RKO (cell line): ENCODE measurements at regions not wholly inside any gene's neighbourhood (a gene's known extent, or its start where the extent isn't known, plus 50 kb on each side); places are given as distances from the start of the nearest gene placed in this dataset.
"Not testable (repeated sequence)": the region's sequence is repeated elsewhere in the genome, so short reads cannot be mapped to it uniquely, and the experiment has no call there.

ENCODE experiments used
- DNase-seq: peaks from one replicate; pipeline ENCODE4 v3.0.0-alpha.2; 2016; ENCODE audit warnings: low spot score

DNA sequence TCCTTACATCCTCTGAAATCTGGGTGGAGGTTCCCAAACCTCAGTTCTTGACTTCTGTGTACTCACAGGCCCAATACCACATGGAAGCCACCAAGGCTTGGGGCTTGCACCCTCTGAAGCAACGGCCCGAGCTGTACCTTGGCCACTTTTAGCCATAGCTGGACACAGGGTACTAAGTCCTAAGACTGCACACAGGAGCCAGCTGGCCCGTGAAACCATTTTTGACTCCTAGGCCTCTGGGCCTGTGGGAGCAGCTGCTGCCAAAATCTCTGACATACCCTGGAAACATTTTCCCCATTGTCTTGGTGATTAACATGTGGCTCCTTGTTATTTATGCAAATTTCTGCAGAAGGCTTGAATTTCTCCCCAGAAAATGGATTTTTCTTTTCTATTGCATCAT lies 204.5 kb downstream of the C12orf75 start:
- not testable (repeated sequence) for DNase-seq

DNA sequence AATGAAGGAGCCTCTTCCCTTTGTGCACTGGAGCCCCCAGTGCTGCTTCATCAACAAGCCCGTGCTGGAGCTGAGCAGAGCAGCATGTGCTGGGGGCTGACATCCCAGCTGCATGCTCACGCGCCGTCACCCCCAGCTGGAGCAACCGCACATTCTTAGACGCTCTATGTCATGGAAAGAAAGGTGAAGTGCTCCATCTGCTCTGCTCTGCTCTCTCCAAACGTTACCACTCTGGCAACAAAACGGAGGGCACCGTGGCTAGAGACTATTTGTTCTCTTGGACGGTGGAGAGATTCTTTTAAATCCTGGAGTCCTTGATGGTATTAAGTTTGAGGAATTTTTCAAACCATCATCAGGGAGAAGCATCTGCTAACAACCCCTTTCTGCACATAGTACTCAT lies 208.4 kb downstream of the C12orf75 start:
- DNase-seq = no peak

DNA sequence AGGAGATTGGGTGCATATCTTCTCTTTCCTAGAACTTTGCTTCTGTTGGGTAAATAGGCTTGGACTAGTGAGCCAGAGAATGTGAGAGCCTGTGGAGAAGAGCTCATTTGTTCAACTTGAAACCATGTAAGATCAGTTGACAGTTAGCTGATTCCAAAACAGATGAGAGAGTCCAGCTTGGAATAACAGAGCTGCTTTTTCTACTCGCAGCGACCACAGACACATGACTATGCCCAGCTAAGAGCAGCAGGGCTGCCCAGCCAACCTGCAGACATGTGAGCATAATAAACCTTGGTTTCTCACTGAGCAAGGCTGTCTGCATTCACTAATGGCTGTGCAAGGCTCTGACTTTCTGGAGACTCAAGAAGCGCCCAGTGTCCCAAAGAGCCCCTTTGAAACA lies 209.2 kb downstream of the C12orf75 start:
- DNase-seq = no peak

DNA sequence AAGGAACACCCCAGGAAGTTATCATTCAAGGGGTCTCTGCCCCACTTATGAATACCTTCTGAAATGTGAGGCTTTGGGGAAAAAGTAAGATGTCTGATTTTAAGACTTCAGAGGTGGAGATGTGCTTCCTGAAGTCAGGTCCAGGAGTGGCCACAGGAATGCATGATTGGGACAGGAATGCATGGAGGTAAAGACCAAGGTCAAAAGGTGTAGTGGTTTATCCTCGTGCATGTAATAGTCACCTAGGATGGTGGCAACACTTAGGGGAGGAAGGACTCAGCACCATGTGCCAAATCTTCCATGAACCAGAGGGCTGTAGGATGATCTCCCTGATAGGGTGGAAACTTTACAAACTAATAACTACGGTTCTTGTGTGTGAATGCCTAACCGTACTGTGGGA lies 217.3 kb downstream of the C12orf75 start:
- DNase-seq = no peak

DNA sequence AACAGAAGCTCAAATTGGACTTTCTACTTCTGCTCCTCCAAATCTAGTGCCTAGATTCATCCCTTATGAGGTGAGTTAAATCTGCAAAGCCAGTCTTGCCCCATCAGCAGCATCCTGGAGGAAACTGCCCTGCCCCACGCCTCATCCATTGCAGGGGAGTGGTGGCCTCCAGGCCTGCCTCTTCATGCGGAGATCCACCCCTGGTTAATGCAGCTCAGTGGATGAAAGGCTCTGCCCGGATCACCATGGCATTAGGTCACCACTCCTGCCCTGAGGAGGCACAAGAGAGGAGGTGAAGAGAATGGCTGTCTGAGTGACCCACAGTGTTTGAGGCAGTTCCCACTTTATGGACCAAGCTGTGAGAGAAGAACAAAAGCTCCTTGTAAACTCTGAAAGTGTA lies 218.1 kb downstream of the C12orf75 start:
- DNase-seq = no peak

DNA sequence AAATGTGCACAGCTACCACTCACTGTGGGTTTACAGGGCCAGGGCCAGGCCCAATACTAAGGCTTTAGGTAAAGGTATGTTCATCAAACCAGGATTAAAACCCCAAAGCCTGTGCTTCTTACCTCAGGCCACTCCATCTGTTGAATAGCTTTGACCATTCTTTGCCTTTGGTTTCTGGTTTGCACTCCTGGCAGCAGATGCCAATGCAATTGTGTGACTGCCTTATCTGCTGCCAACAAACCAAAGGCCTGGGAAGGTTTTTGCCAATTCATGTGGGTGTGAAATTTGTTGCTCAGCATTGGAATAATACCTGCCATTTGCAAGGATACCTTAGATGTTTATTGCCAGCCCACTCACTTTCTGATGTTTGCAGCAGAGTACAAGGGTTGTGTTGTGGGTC lies 221.6 kb downstream of the C12orf75 start:
- DNase-seq = no peak

DNA sequence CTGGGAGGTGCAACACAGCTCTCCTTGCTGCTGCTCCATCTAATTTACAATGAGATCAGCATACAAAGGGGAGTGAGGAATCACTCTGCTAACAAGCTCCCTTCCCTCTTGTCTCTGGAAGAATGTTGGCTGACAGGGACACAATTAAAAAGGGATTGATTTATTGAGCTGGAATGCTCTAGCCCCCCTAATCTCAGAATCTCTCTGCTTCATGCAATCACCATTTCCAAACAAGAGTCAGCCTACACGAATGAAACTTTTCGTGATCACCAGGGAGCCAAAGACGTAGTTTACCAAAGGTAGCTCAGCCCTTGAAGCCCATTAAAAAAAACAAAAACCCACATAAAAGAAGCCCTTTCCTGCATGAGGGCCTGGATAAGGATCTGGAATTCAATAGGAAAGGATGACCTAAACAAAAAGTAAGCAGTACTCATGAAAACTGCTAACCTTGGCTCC lies 223.8 kb downstream of the C12orf75 start:
- DNase-seq = no peak

DNA sequence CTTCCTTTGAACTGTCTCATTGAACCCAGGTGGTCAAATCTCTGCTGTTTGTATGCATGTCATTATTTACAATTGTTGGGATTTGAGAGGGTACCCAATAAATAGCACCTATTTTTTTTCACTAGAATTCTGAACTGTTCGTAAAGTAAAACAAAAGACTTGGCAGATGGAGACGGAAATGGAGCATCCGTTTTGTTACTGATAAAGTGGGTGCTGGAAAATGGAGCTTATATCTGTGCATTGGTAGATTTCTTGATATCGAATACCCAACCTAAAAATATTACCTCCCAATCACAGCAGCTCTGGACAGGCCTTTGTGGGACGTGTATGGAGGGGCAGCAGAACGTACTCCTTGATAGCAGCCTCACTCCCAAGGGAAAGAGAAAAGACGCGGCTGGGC lies 224.4 kb downstream of the C12orf75 start:
- DNase-seq = no peak

DNA sequence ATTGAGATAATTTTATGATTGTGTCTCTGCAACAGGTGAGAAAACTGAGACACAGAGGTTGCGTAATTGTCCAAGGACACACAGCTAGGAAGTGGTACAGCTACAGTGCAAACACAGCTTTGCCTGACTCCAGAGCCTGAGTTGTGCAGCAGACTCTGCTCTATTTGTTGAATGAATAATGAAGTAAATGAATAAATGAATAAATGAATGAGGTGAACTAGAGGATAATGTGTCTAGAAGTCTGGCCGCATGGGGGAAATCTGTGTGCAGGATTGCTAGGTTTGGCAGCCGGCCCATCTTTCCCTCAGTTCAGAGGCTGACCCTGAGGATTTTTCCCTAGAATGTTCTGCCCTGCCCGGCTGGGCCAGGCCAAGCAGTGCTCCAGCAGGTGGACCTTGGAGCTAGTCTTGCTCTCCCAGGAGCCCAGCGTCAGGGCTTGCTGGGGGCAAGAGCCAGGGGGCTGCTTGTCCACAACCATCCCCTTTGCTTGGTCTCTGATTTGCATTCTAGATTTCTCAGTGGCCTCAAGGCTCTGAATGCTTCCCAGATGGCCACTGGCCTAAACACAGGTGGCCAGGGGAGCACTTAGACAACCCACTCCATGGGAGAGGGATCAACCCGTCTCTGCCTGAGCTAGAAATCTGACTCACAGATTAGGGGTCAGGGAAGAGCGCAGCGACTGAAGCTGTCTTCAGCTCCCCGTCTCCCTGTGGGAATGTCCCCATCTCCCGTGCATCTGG lies 225.2 kb downstream of the C12orf75 start:
- DNase-seq = no peak

DNA sequence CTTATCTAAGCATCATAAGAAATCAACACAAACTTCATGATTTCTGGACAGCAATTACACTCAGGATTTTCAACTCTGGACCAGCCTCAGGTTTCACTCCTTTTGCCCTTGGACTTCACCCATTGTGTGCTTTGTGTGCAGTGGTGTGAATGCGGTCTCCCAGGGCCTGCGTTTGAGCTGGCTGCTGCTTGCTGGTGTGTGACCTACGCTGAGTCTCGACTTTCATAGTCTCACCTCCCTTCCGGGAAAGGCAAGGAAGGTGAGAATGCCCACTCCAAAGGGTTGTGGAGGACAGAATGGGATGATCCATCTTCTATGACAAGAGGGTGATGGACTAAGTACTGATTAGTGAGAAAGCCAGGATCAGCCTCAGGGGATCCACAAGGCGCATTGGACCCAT lies 228.8 kb downstream of the C12orf75 start:
- DNase-seq = no peak

DNA sequence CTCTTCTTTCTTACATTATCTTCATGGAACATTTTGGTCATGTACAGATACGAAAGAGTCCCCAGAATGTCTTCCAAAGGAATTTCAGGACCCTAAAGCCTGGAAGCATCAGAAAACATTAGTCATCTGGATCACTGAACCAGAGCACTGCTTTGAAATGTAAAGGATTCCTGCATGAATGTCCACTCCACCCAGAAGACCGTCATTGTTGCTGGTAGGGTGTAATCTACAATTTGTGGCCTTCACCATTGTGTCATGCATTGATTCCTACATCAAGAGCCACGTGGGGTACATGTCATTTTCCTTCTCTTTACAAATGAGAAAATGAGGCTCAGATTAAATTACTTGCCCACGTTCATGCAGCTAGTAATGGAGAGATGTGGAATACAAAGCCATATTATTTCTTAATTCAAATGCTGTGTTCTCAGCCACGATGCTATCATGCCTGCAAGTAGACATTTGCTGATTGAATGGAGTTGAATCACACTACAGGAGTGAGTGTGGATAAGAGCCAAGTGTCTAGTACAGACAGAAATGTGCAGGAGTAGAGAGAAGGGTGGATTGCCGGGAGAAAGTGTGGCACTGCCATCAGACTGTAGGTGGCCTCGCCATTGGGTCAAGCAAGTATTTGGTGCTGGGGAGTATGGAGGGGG lies 231.2 kb downstream of the C12orf75 start:
- DNase-seq = no peak

DNA sequence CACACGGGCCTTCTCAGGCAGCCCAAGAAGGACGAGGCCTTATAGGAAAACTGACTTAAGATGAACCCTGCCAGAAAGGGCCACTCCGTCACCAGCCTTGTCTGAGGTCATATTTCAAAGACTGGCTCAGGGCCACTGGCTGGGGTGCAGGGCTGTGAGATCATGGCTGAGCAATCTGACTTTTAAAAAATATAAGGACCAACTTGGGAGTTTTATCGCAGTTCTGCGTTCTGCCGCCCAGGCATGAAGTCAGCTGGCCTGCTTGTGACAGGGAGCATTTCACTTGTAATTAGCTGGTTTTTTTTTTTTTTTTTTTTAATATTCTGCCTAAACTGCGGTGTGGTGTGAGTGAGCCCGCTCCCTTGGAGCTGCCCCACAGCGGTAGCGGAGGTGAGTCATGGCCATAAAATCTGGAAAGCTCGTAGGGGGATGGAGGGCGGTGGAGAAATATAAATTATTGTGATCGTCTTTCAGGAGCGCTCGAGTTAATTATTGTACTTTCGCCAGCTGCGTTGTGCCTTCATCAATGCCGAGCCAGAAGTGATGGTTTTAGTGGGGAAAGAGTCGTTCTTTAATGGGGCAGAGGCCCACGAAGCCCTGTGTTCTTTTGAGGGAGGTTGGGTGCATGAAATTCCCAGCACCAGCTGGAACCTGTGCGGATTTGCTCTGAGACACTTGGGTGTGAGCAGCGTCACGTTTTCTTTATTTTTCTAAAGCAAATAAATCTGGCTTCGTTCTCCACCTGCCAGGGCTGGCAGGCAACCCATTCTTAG lies 231.9 kb downstream of the C12orf75 start:
- peak; percentile 84 for DNase-seq

DNA sequence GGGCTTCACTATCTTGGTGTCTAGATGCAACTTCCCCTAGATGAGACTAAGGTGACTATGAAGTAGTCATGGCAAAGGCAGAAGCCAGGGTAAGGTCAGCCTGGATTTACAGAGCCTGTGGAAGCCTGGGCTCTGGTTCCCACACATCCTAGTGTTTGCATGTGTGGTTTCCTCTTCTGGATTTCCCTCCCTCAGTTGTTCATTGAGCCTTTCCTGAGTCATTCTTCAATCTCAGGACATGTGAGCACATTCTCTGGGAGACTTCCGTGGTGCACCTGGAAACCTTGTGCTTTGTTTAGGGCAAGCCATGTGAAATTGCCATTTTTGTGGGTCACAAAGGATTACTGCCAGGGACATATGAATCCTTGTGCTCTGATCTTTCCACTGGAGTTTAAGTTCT lies 236.6 kb downstream of the C12orf75 start:
- DNase-seq = no peak

DNA sequence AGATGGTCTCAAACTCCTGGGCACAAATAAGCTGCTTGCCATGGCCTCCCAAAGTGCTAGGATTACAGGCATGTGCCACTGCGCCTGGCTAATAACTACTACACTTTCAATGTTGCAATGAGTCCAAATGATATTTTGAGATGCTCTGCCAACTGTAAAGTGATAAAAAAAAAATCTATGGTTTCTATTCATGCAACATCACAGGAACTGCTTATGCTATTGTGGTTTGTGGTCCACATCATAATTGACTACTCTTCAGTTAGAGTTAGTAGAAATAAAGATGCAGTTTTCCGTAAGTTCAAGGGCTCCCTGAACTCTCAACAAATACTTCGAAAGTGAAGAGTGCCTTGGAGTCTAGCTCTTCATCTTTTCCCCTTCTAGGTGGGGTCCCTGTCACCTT lies 239.4 kb downstream of the C12orf75 start:
- no peak for DNase-seq

DNA sequence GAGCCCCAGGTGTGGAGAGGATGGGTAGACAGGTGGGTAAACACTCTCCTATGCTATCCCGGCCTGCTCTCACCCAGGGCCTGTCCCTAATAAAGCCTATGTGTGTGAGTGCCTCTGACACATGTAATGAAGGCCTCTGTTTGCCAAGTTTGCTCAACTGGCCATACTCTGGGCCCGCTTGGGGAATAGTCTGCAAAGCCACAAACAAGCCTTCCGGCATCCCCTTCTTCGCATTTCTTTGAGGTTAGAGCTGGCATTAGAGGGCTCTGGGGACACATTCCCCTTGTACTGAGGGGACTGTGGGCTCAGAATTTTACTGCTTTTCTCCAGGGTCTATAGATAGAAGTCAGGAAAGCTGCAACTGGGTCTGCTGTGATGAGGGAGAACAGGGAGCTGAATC lies 240.5 kb downstream of the C12orf75 start:
- no peak for DNase-seq

DNA sequence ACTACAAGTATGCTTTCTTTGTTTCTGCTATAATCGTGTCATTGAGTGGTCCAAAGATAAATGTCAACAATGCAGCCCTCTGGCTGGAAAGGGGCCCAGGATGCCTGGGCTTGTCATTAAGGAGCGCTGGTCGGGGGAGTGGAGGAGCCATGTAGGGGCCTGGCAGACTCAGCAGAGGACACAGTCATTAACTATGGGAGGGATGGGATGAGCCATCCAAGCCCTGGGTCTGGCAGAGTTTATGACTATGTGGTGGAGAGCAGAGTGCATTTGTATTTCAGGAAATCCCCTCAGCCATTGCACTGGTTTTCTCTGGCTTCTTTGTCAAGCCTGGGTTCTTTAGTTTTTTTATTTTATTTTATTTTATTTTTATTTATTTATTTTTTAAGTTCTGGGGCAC lies 243.1 kb downstream of the C12orf75 start:
- no peak for DNase-seq

DNA sequence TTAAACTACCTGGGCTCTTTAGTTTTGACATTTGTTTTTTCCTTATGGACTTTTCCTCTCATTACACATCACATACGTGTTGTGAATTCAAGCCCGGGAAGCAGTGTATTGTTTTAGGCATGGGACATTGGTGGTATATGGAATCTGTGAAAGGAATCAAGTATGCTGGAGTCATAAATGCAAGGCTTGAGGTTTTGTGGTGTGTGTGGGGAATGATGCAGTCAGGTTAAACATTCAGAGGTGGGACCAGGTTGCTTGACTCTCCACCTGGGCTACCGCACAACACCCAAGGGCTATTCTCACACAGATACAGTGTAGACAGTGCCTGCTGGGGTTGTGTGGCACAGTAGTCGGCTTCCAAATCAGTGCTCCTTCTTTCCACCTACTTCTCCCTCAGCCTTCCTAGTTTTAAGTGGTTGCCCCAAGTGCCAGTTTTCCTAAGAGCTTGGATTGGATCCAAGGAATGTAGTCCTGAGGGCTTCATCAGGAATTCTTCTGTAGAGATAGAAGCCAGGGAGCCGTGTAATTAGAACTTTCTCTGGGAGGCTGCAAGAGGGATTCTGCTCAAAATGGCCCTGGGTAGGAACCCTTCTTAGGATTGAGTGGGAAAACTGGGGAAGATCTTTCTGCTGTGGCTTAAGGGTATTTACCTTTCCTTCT lies 243.7 kb downstream of the C12orf75 start:
- no peak for DNase-seq

DNA sequence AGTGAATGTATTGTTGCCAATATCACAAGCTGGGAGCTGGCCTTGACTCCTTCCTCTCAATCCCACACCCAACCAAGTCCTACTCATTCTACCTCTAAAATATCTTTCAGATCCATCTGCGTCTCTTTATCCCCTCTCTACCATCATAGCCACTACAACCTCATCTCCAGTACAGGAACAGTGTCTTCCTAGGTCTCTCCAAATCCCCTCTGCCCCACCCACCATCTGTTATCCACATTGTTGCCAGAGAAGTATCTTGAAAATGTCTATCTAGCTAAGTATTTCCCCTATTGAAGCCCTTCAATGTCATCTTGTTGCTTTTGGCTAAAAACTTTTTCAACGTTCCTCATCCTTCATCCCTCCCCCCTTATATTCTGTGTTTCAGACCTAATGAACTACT lies 244.7 kb downstream of the C12orf75 start:
- no peak for DNase-seq

DNA sequence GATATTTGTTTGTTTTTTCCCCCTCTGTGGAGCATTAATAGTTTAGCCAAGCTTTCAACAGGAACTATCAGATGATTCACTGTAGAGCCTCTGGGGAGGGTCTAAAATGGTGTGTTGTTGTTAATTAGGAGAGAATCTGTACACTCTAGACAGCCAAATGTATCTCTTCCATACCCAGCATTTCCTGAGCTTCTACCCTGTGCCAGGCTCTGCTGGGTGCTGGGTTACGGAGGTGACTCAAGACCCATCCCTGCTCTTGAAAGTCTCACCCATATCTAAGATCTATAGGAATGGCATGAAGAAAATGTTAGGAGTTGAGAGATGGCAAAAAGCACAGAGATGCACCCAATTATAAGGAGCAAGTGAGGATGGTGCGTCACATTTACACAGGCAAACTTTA lies 245.8 kb downstream of the C12orf75 start:
- no peak for DNase-seq

DNA sequence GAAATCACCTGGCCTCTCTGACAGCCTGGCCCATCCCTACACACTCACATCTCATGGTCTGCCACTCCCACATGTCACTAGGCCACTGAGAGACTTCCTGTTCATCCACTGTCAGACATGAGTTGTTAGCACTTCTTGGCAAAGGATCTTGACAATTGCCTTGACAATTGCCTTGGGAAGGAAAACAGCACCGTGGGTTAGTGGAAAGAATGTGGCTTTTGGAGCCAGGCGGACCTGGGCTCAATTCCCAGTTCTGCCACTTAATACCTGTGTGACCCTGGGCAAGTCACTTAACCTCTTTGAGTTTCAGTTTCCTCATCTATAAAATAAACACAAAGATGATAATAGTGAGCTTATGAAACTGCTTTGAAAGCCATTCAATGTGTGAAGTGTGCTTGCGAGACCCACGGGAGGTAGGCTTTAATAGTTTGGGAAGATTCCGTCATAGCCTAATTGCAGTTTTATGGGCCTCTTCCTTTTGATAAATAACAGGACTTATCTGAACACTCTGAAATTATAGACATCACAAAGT lies 250.4 kb downstream of the C12orf75 start:
- DNase-seq = no peak

DNA sequence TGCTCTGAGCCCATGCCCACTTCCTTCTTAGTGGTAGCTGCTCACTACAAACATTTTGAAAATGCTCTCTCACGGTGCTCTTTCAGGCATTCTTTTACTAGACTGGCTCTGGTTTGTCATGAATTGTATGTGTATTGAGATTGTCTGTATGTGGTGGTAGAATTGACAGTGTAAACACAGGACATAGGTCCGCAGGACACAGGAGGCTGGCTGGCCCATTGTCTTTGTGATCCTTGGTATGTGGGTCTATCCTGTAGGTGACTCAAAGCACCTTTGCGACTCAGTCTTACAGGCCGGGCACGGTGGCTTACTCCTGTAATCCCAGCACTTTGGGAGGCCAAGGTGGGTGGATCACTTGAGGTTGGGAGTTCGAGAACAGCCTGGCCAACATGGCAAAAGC lies 250.9 kb downstream of the C12orf75 start:
- no peak for DNase-seq

DNA sequence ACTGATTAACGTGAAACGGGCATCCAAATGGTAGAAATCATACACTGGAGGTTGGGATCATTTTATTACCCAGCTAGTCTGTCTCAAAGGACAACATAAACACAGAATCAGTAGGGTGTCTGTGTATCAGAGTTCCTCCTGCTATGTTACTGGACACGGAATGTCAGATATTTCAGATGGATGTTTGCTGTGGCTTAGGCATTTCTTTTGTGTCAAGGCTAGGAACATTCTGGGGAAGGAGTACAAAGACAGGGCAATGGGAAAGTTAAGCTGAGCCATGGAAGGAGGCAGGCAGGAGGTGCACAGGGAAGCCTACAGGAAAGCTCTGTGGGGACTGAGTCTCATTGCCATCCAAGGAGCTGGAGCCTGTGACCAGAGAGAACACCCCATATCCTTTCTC lies 254.6 kb downstream of the C12orf75 start:
- no peak for DNase-seq
